ENCODE measurements at regions not wholly inside any gene's neighbourhood (a gene's known extent, or its start where the extent isn't known, plus 50 kb on each side); places are given as distances from the start of the nearest gene placed in this dataset.

DNA sequence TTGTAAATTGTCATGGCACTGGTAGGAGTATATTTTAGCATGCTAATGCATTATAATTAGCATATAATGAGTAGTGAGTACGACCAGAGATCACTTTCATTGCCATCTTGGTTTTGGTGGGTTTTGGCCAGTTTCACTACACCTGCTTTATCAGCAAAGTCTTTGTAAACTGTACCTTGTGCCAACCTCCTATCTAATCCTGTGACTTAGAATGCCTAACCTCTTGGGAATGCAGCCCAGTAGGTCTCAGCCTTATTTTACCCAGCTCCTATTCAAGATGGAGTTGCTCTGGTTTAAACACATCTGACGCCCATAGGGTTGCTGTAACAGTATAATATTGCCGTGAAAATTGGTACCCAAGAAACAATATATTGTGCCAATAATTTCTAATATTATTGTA lies 159.4 kb downstream of the MAGEB5 start:
- no peak for DNase-seq (ENCODE audit: low spot score)

GRCh38 chrX:26373829-26374228 lies 157.9 kb downstream of the MAGEB5 start:
- no peak for DNase-seq (ENCODE audit: low spot score)

DNA sequence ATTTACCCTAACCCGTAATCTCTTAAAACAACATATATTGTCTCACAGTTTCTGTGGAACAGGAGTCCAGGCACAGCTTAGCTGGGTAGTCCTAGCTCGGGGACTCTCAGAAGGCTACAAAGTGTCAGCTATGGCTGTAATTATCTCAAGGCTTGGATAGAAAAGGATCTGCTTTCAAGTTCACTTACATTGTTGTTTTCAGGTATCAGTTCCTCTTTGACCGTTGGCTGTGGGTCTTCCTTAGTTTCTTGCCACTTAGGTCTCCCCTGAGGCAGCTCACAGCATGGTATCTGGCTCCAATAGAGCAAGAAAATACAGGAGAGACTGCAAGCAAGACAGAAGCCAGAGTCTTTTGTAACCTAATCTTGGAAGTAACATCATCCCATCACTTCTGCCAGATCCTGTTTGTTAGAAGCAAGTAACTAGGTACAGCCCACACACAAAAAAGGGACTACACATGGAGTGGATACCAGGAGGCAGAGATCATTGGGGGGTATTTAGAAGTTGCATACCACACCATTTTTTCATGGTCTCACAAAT lies 137.0 kb downstream of the MAGEB5 start:
- no peak for DNase-seq (ENCODE audit: low spot score)

DNA sequence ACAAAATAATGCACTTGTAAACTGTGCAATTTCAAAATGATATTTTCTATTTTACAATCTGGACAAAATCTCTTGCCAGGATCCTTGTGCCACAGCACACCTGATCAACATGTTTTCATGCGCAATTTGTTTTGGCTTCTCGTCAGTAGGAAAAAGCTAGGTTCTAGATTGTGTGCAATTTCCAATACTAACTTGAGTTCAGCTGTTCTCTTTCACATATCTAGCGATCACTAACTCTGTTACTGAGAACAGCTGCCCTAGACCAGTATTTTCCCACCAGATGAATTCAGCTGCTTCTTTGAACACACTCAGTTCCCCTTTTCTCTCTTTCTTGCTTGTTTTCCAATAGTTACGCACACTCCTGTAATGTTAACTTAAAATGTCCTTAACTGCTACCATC lies 131.2 kb downstream of the MAGEB5 start:
- DNase-seq (ENCODE audit: low spot score), result no peak

DNA sequence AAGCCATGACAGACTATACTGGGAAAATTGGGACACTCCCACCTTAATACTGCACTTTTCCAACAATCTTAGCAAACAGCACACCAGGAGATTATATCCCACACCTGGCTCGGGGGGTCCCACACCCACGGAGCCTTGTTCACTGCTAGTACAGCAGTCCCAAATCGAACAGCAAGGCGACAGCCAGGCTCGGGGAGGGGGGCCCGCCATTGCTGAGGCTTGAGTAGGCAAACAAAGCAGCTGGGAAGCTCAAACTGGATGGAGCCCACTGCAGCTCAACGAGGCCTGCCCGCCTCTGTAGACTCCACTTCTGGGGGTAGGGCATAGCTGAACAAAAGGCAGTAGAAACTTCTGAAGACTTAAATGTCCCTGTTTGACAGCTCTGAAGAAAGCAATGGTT lies 118.3 kb downstream of the MAGEB5 start:
- no peak for DNase-seq (ENCODE audit: low spot score)

DNA sequence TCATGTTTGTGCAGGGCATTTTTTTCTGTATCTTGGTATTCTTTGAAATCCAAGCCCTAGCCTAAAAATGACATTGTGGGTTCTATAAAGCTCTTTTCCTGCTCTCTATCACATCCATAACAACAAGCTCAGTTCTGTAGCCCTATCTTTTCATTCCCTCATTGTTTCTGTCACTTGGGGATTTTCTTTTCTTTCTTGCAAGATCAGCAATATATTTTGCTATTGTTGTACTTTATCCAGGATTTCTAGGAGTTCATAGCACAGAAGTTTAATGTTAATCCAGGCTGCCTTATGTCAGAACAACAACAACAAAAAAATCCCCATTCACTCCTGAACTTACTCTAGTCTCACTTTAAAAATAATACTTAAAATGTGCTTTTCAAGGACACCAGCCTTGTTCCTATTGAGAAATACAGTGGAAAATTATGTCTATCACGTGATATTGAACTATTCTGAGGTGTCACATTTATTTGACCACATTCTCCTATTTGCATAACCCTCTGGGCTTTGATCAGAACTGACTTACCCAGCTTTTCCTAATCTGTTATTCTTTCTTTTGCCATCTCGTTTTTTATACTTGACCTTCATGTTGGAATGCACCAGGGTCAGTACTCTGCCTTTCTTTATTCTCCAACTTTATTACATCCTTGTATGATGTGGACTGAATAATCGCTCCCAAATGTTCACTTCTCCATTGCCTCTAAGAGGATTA lies 112.8 kb downstream of the MAGEB5 start:
- DNase-seq (ENCODE audit: low spot score), result no peak

- no peak for DNase-seq (ENCODE audit: low spot score)
Observed at GRCh38 chrX:26309262-26309661, 93.3 kb downstream of the MAGEB5 start.

- no peak for DNase-seq (ENCODE audit: low spot score)
Observed at GRCh38 chrX:26295425-26295824, 79.5 kb downstream of the MAGEB5 start.

DNA sequence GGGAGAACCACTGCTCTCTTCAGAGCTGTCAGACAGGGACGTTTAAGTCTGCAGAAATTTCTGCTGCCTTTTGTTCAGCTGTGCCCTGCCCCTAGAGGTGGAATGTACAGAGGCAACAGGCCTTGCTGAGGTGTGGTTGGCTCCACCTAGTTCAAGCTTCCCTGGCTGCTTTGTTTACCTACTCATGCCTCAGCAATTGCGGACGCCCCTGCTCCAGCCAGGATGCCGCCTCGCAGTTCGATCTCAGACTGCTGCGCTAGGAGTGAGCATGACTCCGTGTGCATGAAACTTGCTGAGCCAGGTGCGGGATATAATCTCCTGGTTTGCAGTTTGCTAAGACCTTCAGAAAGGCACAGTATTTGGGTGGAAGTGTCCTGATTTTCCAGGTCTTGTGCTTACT lies 70.9 kb downstream of the MAGEB5 start:
- no peak for DNase-seq (ENCODE audit: low spot score)
